Hematopoietic multipotent progenitor cell (in vitro differentiated cells): ENCODE measurements at regions not wholly inside any gene's neighbourhood (a gene's known extent, or its start where the extent isn't known, plus 50 kb on each side); places are given as distances from the start of the nearest gene placed in this dataset.
"Not testable (repeated sequence)": the region's sequence is repeated elsewhere in the genome, so short reads cannot be mapped to it uniquely, and the experiment has no call there.

Experiments
- DNase-seq, 3 donors: peaks; one replicate each; pipeline ENCODE4 v3.0.0-alpha.2; 2011 to 2015; ENCODE audit warnings: low read depth in 2 of 3, low spot score in 2 of 3

DNA sequence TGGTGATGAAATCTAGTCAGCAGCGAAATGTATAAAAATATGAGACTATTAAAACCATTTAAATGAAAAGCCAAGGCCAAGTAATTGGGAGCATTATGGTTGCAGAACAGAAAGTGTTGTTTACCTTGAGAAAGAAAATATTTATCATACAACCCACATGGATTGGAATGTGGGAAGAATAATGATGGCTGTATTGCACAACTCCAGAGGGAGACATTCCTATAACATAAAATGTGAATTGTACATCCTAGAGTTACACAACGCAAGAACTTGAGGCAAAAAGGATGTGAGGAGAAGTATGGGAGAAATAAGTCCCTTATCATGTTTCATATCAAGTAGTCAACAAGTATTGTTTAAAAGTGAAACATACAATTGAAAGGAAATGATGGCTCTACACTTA, 1014.0 kb upstream of the SEMA6A start:
- no peak for DNase-seq

DNA sequence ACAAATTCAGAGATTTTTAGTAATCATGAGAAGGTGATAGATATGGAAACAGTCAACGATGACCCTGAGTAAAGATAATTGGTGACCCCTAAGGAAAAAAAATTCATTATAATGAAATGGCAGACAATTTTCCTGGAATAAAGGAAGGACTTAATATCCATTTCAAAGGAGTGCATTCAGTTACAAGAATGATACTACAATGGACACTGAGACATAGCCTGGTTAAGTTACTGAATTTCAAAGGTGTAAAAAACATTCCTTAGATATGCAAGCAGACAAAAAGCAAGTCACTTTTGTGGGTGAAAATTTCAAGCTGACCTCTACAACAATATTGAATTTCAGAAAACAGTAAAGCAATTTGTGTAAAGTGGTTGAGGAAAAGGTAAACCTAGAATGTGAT, 1012.5 kb upstream of the SEMA6A start:
- no peak for DNase-seq

DNA sequence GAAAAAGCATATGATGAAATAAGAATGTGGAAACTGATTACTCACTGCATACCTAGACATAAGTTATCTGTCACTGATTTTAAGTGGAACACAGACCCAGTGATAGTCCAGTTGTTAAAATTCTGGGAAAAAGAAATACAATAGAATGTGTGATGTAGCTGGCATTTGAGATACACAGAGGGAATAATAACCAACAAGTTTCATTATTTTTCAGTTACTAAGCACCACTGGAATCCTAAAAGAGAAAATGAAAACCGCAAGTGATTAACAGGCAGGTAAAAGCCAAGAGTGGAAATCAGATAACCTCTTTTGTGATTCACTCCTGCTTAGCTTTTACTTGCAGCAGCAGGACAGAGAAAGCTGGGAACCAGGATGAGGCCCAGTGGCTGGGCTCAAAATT, 994.0 kb upstream of the SEMA6A start:
- no peak for DNase-seq

DNA sequence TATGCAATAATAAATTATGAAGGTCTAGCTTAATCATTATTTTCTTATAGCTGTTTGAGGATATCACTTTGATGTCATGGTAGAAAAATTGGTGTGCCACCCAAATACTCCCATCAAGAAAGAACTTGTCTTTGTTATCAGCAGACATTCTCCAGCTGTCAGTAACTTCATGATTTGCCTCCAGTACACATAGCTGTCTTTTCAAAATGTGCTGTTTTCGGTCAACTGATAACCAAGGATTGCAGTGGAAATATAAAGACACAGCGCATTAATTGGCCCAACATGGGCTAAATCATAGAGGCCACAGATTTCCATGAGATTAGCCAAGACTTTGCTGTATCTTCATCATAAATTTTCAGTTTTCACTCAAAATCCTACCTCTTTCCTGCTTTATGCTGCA, 993.5 kb upstream of the SEMA6A start:
- DNase-seq, result no peak

DNA sequence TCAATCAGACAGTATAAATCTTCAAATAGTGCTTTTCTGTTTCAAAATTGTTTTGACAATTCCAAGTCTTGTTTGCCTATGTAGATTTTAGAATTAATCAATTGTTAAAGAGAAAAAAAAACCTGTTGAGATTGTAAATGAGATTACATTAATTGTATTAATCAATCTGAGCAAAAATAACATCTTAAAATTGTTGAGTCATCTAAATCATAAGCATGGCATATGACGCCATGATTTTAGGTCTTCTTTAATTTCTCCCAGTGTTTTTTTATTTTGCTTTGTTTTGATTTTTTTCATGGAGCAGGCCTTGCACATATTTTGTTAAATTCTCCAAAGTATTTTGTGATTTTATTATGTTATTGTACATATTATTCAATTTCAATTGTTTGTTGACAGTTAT, 988.0 kb upstream of the SEMA6A start:
- DNase-seq, result no peak

DNA sequence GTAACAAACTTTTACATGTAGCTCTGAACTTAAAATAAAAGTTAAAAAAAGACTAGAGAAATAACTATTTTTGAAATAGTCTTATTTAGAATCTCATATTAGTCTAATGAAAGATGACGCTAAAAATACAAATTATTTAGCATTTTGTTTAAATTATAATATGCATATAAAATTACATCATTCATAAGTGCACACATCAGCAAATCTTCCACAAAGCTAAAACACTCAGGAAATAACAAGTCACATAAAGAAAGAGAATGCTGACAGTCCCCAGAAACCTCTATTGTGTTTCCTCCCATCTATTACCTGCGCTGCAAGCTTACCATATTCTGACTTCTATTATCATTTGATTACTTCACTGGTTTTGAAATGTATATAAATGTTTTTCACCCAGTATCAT, 986.9 kb upstream of the SEMA6A start:
- no peak for DNase-seq

DNA sequence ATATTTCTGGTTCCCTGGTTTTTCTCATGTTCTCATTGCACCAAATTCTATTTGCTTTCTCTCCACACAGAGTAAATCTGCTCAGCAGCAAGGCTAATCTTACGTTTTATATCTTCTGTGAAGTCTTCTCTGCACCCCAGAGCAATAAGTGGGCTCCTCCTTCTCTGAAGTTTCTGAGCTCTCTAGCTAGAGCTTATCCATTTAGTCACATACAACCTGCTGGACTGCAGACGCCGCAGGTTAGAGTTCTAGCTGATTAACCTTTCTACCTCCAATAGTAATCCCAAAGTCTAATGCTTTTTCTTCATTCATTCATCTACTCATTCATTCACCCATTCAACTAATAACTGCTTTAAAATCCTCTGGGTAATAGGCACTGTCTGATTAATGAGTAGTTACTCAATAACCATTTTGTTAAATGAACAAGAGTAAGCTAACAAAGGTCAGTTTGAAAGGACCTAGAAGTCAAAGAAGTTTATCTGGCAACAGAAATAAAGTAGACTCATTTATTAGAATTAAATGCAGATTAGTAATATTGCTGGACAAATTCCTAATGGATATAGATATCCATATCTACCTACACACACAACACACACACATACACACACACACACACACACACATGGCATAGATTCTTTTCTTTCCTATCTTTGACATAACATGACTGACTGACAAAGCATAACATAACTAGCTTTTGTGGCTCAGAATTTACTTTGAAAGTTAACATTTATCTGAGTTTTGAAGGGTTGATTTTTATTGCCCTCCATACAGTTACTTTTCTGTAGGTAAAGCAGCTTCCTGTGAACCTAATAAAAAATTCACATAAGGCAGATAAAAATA, 984.6 kb upstream of the SEMA6A start:
- no peak for DNase-seq

DNA sequence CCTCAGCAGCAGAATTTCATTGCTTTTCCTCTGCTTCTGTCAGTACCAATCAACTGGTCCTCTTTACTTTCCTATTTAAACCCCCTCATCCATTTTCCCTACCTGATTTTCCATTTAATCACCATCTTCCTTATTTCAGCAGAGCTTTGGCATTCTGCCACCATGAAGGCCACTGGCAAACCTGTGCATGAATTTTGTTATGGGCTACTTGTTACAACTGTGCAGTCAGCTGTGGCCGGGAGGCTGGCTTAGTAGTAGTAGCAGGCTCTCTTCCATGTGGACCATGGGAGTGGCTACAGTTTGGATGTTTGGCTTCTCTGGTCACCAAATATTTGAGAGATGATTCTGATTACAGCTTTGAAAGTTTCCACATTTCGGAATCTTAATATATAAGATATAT, 976.6 kb upstream of the SEMA6A start:
- no peak for DNase-seq

DNA sequence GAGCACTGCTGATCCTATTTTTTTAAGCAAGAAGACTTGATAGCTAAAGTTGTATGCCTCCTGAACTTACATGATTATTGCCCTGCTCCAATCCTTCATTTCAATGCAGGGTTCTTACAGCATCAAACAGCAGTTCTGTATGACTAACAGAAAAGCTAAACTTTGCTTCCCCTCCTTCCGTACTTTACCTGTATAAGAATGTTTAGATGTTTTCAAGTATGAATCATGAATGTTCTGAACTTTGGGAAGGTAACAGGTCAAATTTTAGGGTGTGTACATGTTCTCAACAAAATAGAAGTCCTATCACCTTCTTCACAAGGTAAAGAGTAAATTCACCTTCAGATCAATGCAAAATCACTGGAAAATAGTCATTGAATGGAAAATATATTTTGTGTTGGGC, 972.6 kb upstream of the SEMA6A start:
- DNase-seq, result no peak

DNA sequence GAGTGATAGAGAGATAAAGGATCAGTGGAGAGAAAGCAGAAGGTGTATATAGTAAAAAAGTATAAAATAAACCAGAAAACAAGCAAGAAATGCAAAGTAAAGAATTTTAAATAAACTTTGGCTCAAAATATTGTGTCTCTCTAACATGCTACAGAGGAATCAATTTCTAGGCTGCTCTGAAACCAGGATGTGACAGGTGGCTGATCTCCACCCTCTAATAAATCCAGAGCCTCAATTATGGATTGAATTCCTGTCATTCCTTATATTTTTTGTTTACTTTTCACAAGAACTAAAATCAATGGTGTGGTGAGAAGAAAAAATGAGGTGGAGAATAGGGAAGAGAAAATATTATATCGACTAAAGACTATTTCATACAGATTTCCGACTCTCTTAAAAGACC, 965.1 kb upstream of the SEMA6A start:
- no peak for DNase-seq

DNA sequence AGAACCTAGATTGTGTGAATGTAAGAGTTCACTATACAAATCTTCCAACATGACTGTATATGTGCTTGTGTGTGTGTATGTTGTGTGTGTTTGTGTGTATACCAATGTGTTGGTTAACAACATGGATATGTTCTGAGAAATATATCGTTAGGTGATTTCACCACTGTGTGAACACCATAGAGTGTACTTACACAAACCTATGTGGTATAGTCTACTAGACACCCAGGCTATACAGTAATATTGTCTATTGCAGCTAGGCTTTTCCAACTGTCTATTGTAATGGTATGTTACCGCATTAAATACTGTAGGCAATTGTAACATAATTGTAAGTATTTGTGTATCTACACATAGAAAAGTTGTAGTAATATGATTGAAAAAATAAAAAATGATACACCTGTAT, 959.2 kb upstream of the SEMA6A start:
- no peak for DNase-seq

DNA sequence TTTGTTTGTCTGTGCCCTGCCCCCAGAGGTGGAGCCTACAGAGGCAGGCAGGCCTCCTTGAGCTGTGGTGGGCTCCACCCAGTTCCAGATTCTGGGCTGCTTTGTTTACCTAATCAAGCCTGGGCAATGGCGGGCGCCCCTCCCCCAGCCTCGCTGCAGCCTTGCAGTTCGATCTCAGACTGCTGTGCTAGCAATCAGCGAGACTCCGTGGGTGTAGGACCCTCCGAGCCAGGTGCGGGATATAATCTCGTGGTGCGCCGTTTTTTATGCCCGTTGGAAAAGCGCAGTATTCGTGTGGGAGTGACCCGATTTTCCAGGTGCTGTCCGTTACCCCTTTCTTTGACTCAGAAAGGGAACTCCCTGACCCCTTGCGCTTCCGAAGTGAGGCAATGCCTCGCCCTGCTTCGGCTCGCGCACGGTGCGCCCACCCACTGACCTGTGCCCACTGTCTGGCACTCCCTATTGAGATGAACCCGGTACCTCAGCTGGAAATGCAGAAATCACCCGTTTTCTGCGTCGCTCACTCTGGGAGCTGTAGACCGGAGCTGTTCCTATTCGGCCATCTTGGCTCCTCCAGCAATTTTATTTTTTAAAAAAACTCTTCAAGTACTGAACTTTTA, 958.5 kb upstream of the SEMA6A start:
- DNase-seq, result not testable (repeated sequence)

DNA sequence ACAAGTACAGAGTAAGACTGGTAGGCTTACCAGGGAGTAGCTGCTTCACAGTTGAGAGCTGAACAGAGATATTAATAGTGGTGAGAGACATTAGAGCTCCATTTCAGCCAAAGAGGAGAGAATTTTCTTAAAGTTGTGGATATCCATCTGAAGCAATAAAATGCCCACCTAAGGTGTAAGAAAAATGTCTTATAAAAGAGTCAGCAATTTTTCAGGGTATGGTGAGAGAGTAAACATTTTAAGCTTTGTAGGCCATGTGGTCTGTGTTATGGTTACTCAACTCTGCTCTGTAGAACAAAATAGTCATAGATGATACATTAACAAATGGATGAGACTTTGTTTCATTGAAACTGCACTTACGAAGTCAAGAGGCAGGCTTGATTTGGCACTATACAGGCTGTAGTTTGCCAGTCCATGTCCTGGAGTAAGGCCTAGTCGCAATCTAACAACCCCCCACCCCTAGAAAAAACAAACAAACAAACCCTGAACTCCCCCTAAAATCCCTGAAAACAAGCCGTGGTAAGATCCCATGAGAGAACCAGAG, 945.4 kb upstream of the SEMA6A start:
- no peak for DNase-seq

DNA sequence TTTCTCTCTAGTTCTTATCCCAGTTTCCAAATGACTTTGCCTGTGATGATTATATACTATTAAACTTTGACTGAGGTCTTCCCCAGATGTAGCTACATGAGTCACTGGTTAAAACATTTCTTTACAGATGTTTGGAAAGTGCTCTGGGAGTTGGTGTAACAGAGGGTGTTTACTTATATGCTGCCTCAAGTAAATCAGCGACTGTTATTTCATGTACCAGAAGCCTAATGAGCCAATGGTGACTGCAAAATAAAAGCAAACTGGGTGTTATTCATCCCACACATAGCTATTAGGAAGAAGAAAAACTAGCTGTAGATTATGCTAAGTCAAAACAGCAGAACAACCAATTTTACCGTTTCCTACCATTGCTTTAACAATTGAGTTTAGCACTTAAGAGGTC, 929.7 kb upstream of the SEMA6A start:
- no peak for DNase-seq

DNA sequence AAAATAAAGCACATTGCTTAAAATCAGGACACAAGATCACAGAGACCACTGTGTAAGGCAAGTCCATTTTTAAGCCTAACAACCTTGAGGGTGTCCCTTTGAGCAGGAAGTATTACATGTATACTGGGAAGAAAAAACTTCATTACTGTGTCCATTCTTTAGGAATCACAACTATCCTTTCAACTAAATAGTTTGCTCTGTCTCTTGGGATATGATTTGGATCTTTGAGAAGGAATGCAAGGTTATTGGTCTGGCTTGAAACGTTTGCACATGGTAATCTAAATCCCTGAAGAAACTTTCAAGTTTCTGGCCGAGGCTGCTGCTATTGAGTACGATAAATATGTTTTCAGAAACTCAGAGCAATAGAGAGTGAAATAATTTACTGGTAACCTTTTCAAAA, 923.0 kb upstream of the SEMA6A start:
- no peak for DNase-seq

DNA sequence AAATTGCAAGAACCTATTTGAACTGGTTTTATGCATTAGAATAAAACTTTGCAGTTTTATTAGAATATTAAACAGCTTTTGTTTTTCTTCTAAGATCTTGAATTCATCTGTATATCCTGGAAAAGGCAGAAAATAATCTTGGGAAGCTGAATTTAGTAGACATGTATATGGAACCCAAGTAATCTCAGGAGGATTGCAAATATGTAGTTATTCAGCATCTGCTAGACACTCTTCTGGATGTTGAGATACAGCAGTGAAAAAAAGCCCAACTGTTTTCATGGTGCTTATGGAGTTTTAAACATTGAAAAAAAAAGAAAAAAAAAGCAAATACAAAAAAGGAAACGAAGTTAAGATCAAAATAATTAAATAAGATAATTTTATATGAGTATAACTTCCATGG, 922.2 kb upstream of the SEMA6A start:
- no peak for DNase-seq

DNA sequence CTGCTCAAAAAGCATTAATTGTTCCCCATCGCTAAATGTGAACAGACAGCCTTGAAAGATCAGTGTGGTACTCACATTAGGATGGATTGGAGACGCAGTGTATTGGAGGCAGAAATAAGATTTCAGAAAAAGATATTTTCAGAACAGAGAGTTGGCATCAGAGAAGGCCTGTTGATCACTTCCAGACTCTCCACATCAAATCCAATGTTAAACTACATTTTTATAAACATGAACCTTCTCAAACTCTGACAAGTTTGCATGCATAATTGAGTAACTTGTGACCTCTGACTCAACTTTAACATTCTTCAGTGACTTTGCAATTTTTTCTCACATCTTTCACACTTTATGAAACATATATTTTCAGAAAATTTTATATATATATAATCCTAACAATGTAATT, 919.6 kb upstream of the SEMA6A start:
- no peak for DNase-seq

DNA sequence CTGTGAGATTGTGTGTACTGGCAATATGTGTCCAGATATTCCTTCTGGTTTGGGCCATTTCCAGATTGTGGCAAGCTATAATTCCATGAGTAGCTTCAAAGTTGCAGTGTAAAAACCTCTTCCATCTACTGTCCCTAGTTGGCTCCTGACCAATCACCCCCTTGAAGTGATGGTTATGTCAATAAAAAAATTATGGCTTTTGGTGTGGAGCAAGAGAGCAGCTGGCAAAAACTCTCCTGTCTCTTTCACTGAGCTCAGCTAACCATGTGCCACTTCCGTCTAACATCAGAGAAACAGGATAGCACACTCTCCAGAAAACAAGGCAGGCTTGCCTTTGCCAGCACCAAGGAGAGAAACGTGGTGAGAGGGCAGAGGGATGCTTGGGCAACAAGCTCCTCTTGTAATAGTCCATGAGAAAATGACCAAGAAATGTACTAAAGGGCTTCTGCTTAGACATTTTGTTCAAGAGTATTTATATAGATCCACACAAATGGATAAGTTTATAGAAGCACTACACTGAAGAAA, 914.4 kb upstream of the SEMA6A start:
- no peak for DNase-seq

DNA sequence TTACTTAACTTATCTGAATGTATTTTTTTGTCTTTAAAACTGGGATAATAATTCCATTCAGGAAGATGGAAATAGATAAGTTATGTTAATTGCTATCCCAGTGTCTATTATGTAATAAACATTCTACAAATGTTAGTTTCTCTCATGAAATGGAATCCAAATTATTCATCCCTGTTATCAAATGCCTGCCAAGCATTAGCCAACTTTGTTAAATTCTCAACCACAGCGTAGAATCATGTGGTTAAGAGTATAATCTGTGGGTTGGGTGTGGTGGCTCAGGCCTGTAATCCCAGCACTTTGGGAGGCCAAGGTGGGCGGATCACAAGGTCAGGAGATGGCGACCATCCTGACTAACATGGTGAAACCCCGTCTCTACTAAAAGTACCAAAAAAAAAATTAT, 912.9 kb upstream of the SEMA6A start:
- DNase-seq, result no peak

DNA sequence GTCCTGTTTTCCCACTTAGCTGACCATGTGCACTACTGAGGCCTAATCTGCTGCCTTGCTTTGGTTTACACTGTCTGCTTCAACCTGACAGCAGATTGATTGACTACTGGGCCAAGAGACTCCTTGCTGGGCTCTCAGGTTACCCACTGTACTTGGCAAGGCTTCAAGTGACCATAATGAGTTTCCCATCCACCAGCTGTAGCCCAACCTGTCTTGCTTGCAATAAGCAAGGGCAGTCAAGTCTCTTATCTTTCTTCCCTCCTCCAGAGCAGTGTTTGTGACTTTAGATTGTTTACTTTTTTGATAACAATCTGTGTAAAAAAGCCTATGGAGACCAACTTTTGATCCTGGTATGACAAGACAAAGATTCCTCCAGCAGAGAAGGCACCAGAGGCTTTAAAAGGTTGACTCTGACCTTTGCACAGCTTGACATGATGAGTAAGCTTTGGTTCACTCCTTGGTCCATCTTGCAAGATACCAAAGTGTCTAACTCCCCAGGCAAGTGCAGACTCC, 912.3 kb upstream of the SEMA6A start:
- DNase-seq, result no peak

DNA sequence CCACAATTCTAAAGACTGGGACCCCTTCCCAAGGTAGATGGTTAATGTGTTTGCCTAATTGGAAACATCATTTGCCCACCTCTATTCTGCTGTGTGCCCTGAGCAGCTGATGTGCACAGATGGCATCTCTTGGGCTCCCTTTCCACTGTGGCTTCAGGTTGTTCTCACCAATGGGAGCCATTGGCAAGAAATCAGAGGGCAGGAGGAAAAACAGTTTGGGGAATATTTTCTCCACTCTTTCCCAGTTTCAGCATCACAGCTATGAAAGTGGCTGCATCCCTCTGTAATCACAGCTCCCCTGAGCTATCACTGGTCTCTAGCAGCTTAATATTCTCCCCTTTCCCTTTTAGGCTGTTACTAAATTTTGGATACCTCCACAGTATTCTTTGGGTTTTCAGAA, 911.6 kb upstream of the SEMA6A start:
- no peak for DNase-seq

DNA sequence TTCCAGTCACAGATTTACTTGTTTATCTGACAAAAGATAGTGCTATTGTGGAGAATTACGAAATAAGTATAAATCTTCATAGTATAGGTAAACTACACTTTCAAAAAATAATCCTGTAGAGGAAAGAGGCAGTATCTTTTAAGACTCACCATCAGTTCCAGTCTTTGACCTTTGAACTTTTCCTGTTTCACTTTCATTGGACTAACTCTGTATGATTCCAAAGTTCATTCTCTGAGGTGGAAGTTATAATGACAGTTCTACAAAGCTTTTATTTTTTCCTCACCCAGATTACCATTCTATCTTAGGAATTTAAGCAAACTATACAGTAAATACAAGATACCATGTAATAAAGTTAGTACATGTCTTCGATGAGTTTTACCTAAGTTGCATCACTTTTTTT, 901.3 kb upstream of the SEMA6A start:
- no peak for DNase-seq
